ENCODE measurements at regions not wholly inside any gene's neighbourhood (a gene's known extent, or its start where the extent isn't known, plus 50 kb on each side); places are given as distances from the start of the nearest gene placed in this dataset.

DNA sequence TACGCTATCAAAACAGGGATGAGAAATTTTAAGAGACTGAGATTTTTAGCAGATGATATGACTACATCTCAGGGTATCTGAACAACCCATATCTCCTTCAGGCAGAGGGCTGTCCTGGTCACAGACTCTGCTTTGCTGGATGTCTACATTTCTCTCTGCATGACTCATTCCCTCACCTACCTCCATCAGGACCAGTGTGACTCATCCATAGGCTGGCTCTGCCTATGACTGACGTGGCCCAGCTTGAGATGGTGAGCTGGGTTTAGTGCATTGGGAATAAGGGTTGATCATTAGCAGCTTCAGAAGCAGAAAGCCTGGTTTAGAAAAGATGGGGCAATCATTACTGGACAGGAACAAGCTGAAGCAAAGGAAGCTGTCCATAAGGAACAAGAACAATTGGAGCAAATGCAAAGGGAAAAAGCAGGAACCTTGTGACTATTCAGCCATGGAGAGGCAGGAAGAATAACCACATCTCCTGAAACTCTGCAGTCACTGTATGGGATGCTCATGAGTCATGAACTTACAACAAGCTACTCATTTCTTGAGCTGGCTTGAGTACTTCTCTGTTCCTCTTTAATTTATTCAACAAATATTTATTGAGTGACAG, 86.4 kb upstream of the CBLN4 start:
- no peaks in the 10 kb centered on the region for H3K27me3 ChIP-seq (ENCODE audit: control insufficient read depth, extremely low read depth, insufficient read depth, low read length)
- DNase-seq (ENCODE audit: low read depth, low spot score): no peak
- H3K9me3 ChIP-seq (ENCODE audit: control insufficient read depth, low read depth, low read length): no peaks in the 10 kb centered on the region
- dilution Hi-C loops (cut with MboI; ENCODE audit: extremely low pct_ligation_motif_present, low sequenced_read_pairs): no loop called here
- no peaks in the 10 kb centered on the region for H3K4me1 ChIP-seq (ENCODE audit: control insufficient read depth, extremely low read depth, insufficient read depth, low read length)
- no peak overlapping the region for H3K4me3 ChIP-seq (ENCODE audit: control insufficient read depth in 2 of 3, extremely low read depth in 1 of 3, insufficient read depth in 2 of 3, low read depth in 1 of 3, low read length in 3 of 3)
- no peaks in the 10 kb centered on the region for H3K9me1 ChIP-seq (ENCODE audit: control insufficient read depth, extremely low read depth, insufficient read depth, low read length)
- H2AFZ ChIP-seq (ENCODE audit: control insufficient read depth, low read length): no peak overlapping the region
- no peaks in the 10 kb centered on the region for H3K36me3 ChIP-seq (ENCODE audit: control insufficient read depth in 2 of 2, extremely low read depth in 1 of 2, insufficient read depth in 2 of 2, low read length in 2 of 2)
- no peak overlapping the region for H3K9ac ChIP-seq (ENCODE audit: control insufficient read depth, extremely low read depth, insufficient read depth, low read length)
- H3K27ac ChIP-seq (ENCODE audit: control insufficient read depth, insufficient read depth, low read length): no peak overlapping the region
- TF ChIP-seq, protein P1, sequence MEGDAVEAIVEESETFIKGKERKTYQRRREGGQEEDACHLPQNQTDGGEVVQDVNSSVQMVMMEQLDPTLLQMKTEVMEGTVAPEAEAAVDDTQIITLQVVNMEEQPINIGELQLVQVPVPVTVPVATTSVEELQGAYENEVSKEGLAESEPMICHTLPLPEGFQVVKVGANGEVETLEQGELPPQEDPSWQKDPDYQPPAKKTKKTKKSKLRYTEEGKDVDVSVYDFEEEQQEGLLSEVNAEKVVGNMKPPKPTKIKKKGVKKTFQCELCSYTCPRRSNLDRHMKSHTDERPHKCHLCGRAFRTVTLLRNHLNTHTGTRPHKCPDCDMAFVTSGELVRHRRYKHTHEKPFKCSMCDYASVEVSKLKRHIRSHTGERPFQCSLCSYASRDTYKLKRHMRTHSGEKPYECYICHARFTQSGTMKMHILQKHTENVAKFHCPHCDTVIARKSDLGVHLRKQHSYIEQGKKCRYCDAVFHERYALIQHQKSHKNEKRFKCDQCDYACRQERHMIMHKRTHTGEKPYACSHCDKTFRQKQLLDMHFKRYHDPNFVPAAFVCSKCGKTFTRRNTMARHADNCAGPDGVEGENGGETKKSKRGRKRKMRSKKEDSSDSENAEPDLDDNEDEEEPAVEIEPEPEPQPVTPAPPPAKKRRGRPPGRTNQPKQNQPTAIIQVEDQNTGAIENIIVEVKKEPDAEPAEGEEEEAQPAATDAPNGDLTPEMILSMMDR (optimal IDR thresholded peaks at IDR 0.05 in 1 of 3, IDR thresholded peaks at IDR 0.05 in 1 of 3, conservative IDR thresholded peaks at IDR 0.05 in 1 of 3; ENCODE audit: extremely low read depth in 1 of 3, insufficient read depth in 2 of 3, low read length in 3 of 3): no peak
- TF ChIP-seq EZH2 (IDR thresholded peaks at IDR 0.05; ENCODE audit: low read length): no peak
- no peaks in the 10 kb centered on the region for H3K79me2 ChIP-seq (ENCODE audit: control insufficient read depth, insufficient read depth, low read length)
- no peak overlapping the region for H3K4me2 ChIP-seq (ENCODE audit: control insufficient read depth, extremely low read depth, insufficient read depth, low read depth, low read length)
- no peak for FAIRE-seq
- no peaks in the 10 kb centered on the region for H4K20me1 ChIP-seq (ENCODE audit: control insufficient read depth, extremely low read depth, insufficient read depth, low read length)

DNA sequence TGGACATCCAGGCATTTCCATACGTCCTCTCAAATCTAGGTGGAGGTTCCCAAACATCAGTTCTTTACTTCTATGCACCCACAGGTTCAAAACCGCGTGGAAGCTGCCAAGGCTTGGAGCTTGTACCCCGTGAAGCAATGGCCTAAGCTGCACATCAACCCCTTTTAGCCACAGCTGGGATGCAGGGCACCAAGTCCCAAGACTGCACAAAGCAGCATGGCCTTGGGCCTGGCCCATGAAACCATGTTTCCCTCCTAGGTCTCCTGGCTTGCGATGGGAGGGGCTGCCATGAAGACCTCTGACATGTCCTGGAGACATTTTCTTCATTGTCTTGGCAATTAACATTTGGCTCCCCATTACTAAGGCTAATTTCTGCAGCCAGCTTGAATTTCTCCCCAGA, 88.9 kb upstream of the CBLN4 start:
- Histone ChIP-seq H3K79me2 (ENCODE audit: control insufficient read depth, insufficient read depth, low read length) (no peaks in the 10 kb centered on the region), H3K9ac (ENCODE audit: control insufficient read depth, extremely low read depth, insufficient read depth, low read length) (no peak overlapping the region), H3K4me3 (ENCODE audit: control insufficient read depth in 2 of 3, extremely low read depth in 1 of 3, insufficient read depth in 2 of 3, low read depth in 1 of 3, low read length in 3 of 3) (no peak overlapping the region), H3K9me1 (ENCODE audit: control insufficient read depth, extremely low read depth, insufficient read depth, low read length) (no peaks in the 10 kb centered on the region), H3K9me3 (ENCODE audit: control insufficient read depth, low read depth, low read length) (no peaks in the 10 kb centered on the region), H4K20me1 (ENCODE audit: control insufficient read depth, extremely low read depth, insufficient read depth, low read length) (no peaks in the 10 kb centered on the region), H3K27me3 (ENCODE audit: control insufficient read depth, extremely low read depth, insufficient read depth, low read length) (no peaks in the 10 kb centered on the region), H3K27ac (ENCODE audit: control insufficient read depth, insufficient read depth, low read length) (no peak overlapping the region), H2AFZ (ENCODE audit: control insufficient read depth, low read length) (no peak overlapping the region), H3K4me1 (ENCODE audit: control insufficient read depth, extremely low read depth, insufficient read depth, low read length) (no peaks in the 10 kb centered on the region), H3K4me2 (ENCODE audit: control insufficient read depth, extremely low read depth, insufficient read depth, low read depth, low read length) (no peak overlapping the region), H3K36me3 (ENCODE audit: control insufficient read depth in 2 of 2, extremely low read depth in 1 of 2, insufficient read depth in 2 of 2, low read length in 2 of 2) (no peaks in the 10 kb centered on the region)
- dilution Hi-C loops (cut with MboI; ENCODE audit: extremely low pct_ligation_motif_present, low sequenced_read_pairs): no loop called here
- DNase-seq (ENCODE audit: low read depth, low spot score) (no peak), FAIRE-seq (no peak)
- TF ChIP-seq, protein P1 (optimal IDR thresholded peaks at IDR 0.05 in 1 of 3, IDR thresholded peaks at IDR 0.05 in 1 of 3, conservative IDR thresholded peaks at IDR 0.05 in 1 of 3; ENCODE audit: extremely low read depth in 1 of 3, insufficient read depth in 2 of 3, low read length in 3 of 3): no peak
- no peak for TF ChIP-seq EZH2 (IDR thresholded peaks at IDR 0.05; ENCODE audit: low read length)
